Spleen (tissue), 11 donors: ENCODE measurements at regions not wholly inside any gene's neighbourhood (a gene's known extent, or its start where the extent isn't known, plus 50 kb on each side); places are given as distances from the start of the nearest gene placed in this dataset.

Experiments
- DNase-seq: peaks from one replicate; pipeline ENCODE4 v3.0.0-alpha.2; 2020
- H3K27ac ChIP-seq, 8 donors: fragments of 200-600 bp; sonication (generic) in 7 of 8; 1 replicate in 4 of 8; 2 replicates in 4 of 8; pipeline versions ENCODE4 v1.5.0 to v1.8.0; 2016 to 2021; ENCODE audit warnings: inconsistent platforms in 4 of 8, mild to moderate bottlenecking in 4 of 8, moderate library complexity in 1 of 8
- H3K27me3 ChIP-seq, 7 donors: fragments of 200-600 bp; sonication (generic) in 6 of 7; replicated peaks in 1 of 7; 1 replicate in 4 of 7; 2 replicates in 3 of 7; pipeline versions ENCODE4 v1.5.0 to v1.8.0; 2016 to 2021; ENCODE audit warnings: inconsistent platforms in 3 of 7, mild to moderate bottlenecking in 1 of 7
- H3K36me3 ChIP-seq, 6 donors: fragments of 200-600 bp; sonication (generic) in 5 of 6; 1 replicate in 4 of 6; 2 replicates in 2 of 6; pipeline versions ENCODE4 v1.5.0 to v1.8.0; 2016 to 2021; ENCODE audit warnings: inconsistent platforms in 2 of 6
- H3K4me1 ChIP-seq, 6 donors: fragments of 200-600 bp; sonication (generic) in 5 of 6; 1 replicate in 3 of 6; 2 replicates in 3 of 6; pipeline versions ENCODE4 v1.5.0 to v1.8.0; 2016 to 2021; ENCODE audit warnings: inconsistent platforms in 3 of 6
- H3K4me3 ChIP-seq, 8 donors: fragments of 200-600 bp; sonication (generic) in 7 of 8; 1 replicate in 4 of 8; 2 replicates in 4 of 8; pipeline versions ENCODE4 v1.5.0 to v1.8.0; 2016 to 2021; ENCODE audit warnings: inconsistent platforms in 4 of 8, mild to moderate bottlenecking in 4 of 8, moderate library complexity in 2 of 8
- H3K9me3 ChIP-seq, 8 donors: fragments of 200-600 bp; sonication (generic) in 7 of 8; 1 replicate in 4 of 8; 2 replicates in 4 of 8; pipeline versions ENCODE4 v1.5.0 to v1.8.0; 2016 to 2021; ENCODE audit warnings: inconsistent platforms in 4 of 8
- CTCF ChIP-seq, 11 experiments: fragments of 200-600 bp in 7 of 11; fragments of 450-650 bp in 4 of 11; sonication (generic) in 4 of 11; IDR thresholded peaks in 8 of 11; conservative IDR thresholded peaks in 3 of 11; 1 replicate in 7 of 11; 2 replicates in 4 of 11; pipeline versions ENCODE4 v1.4.0 to v1.8.0; 2016 to 2021; ENCODE audit warnings: antibody characterized with exemption in 11 of 11, inconsistent platforms in 4 of 11, mild to moderate bottlenecking in 1 of 11
- POLR2A ChIP-seq, 3 donors: fragments of 450-650 bp; IDR thresholded peaks; one replicate each; pipeline ENCODE4 v1.5.1; 2017; ENCODE audit warnings: antibody characterized with exemption in 3 of 3, mild to moderate bottlenecking in 1 of 3
- POLR2AphosphoS5 ChIP-seq, 3 donors: sonication (generic); formaldehyde crosslinking; IDR thresholded peaks; one replicate each; pipeline ENCODE4 v1.5.1; 2017; ENCODE audit warnings: antibody characterized with exemption in 3 of 3
- WGBS, 5 donors: extraction: QIAGEN DNeasy Blood & Tissue Kit in 3 of 5; methylation state at CpG; one replicate each; pipeline versions ENCODE4 v1.1.5 to v1.1.7; 2013 to 2018; 5-methylcytosine and 5-hydroxymethylcytosine counted together
- intact Hi-C: fragments of 100-400 bp; cut with DNase I; formaldehyde crosslinking; loops from one replicate; pipeline ENCODE4 v1.15.0; 2023; ENCODE audit warnings: low total_unique reads
- donor health status: healthy with polysubstance abuse.
- donor health status: DM: no; HTN: no; CAD: no; lungs with moderate emphysema.
- donor health status: DM: no; HTN: no; CAD: no.
- donor health status: Bipolar disorder and iron deficiency.
- donor health status: healthy.
- donor health status: DM: no; HTN: no; CAD: no.
- donor health status: DM: yes; HTN: yes; CAD: no.

GRCh38 chrX:101999644-102000539 lies 68.1 kb upstream of the ZMAT1 start:
- intact Hi-C loops, result no loop called here
- WGBS, 5 donors, result 67 to 83% (median 68%) methylated on average over 5 to 7 of the region's 7 CpGs
- Histone ChIP-seq H3K4me3 (no peak overlapping the region), H3K27me3 (no peaks in the 10 kb centered on the region), H3K36me3 (no peaks in the 10 kb centered on the region), H3K27ac (no peak overlapping the region), H3K9me3 (peaks cover 0 to 18% (median 0%) of the 10 kb centered on the region in 8 donors), H3K4me1 (no peaks in the 10 kb centered on the region)
- TF ChIP-seq POLR2AphosphoS5 (IDR thresholded peaks at IDR 0.05) (no peak), CTCF (IDR thresholded peaks at IDR 0.05 in 8 of 11, conservative IDR thresholded peaks at IDR 0.05 in 3 of 11) (no peak)
- DNase-seq, result no peak

- Histone ChIP-seq H3K4me1 (no peaks in the 10 kb centered on the region), H3K4me3 (no peak overlapping the region)
- WGBS, 5 donors, result 67 to 100% (median 87%) methylated on average over 2 of the region's 2 CpGs
These were observed 61.5 kb upstream of the ZMAT1 start for GRCh38 chrX:101993335-101993734.

GRCh38 chrX:101986586-101986985 lies 54.8 kb upstream of the ZMAT1 start:
- DNase-seq, result no peak
- TF ChIP-seq POLR2A (IDR thresholded peaks at IDR 0.05), result no peak
- TF ChIP-seq CTCF (IDR thresholded peaks at IDR 0.05 in 8 of 11, conservative IDR thresholded peaks at IDR 0.05 in 3 of 11), result no peak
- no peak for TF ChIP-seq POLR2AphosphoS5 (IDR thresholded peaks at IDR 0.05)
- Histone ChIP-seq H3K36me3 (no peaks in the 10 kb centered on the region), H3K9me3 (no peaks in the 10 kb centered on the region), H3K27me3 (peaks cover 0 to 6% (median 0%) of the 10 kb centered on the region in 7 donors), H3K4me3 (no peak overlapping the region), H3K27ac (no peak overlapping the region), H3K4me1 (no peaks in the 10 kb centered on the region)
- intact Hi-C loops, result no loop called here
- WGBS, 5 donors, result 15 to 26% (median 25%) methylated on average over 2 of the region's 2 CpGs

More at GRCh38 chrX:101993335-101993734, 61.5 kb upstream of the ZMAT1 start:
- H3K27ac ChIP-seq, result no peak overlapping the region
- H3K27me3 ChIP-seq, result no peaks in the 10 kb centered on the region
- TF ChIP-seq POLR2A (IDR thresholded peaks at IDR 0.05), result no peak
- TF ChIP-seq CTCF (IDR thresholded peaks at IDR 0.05 in 8 of 11, conservative IDR thresholded peaks at IDR 0.05 in 3 of 11), result no peak
- no peak for TF ChIP-seq POLR2AphosphoS5 (IDR thresholded peaks at IDR 0.05)
- no peak for DNase-seq
- no peaks in the 10 kb centered on the region for H3K36me3 ChIP-seq
- no peaks in the 10 kb centered on the region for H3K9me3 ChIP-seq
- intact Hi-C loops, result no loop called here
